ENCODE measurements at regions not wholly inside any gene's neighbourhood (a gene's known extent, or its start where the extent isn't known, plus 50 kb on each side); places are given as distances from the start of the nearest gene placed in this dataset.

DNA sequence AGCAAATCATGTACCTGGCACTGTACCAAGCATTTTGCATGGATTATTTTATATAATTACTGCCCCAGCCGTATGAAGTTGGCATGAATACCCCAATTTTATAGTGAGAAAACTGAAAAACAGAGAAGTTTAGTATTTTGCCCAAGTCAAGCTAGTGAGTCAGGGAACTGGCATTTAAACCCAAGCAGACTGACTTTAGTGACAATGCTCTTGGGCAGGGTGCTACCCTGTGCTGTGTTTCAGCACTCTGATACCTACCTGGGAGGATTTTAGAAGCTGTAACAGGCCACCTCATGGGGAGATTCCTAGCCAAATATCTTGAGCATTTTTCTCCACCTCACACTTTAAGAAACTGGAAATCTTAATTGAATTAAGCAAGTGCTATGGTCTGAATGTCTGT is 98.1 kb upstream of the MAX start:
- no peak overlapping the region for H3K27ac ChIP-seq (ENCODE audit: low read depth in 2 of 2, low read length in 2 of 2)
- H3K4me3 ChIP-seq (ENCODE audit: low read length in 2 of 2) = no peak overlapping the region
- H3K9me3 ChIP-seq (ENCODE audit: control insufficient read depth in 2 of 2, low read length in 2 of 2) = no peaks in the 10 kb centered on the region
- H3K27me3 ChIP-seq (ENCODE audit: control insufficient read depth in 2 of 2, insufficient read depth in 2 of 2, low read length in 2 of 2) = no peaks in the 10 kb centered on the region
- no peak overlapping the region for H3K9ac ChIP-seq (ENCODE audit: low read depth in 1 of 2, low read length in 2 of 2)
- peaks cover 0 to 5% of the 10 kb centered on the region in 2 donors for H3K4me1 ChIP-seq (ENCODE audit: control insufficient read depth in 2 of 2, insufficient read depth in 2 of 2, low read length in 2 of 2)
- H3K36me3 ChIP-seq (ENCODE audit: control insufficient read depth in 2 of 2, insufficient read depth in 2 of 2, low read length in 2 of 2) = no peaks in the 10 kb centered on the region

DNA sequence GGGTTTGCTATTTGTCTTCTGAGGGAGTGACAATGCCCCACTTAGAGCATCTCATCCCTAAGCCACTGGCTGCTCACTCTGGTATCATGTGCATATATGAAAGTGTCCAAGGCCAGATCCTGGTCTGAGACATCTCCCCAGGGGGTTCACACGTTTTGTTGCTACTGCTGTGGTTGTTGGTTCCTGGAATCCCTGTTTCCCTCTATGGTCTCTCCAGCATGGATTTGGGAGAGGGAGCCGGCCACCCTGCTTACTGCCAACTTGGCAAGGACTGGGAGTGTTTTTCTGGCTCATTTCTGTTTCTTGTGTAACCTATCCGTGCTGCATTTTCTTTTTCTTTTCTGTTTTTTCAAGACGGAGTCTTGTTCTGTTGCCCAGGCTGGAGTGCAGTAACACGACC is 101.3 kb upstream of the MAX start:
- Histone ChIP-seq H3K27me3 (ENCODE audit: control insufficient read depth in 2 of 2, insufficient read depth in 2 of 2, low read length in 2 of 2) (no peaks in the 10 kb centered on the region), H3K9ac (ENCODE audit: low read depth in 1 of 2, low read length in 2 of 2) (no peak overlapping the region), H3K27ac (ENCODE audit: low read depth in 2 of 2, low read length in 2 of 2) (no peak overlapping the region)

DNA sequence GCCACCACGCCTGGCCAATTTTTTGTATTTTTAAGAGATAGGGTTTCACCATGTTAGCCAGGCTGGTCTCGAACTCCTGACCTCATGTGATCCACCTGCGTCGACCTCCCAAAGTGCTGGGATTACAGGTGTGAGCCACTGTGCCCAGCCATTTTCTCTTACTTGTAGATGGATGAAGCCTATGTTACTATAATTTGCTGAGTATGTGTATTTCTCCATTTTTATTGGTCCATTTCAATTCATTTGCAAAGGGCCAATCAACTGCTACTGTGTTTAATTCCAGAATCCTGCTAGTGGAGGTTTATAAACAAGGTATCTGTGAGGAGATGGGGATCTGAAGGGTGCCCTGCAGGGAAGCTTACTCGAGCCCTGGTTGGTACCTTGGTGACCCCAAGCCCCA is 101.7 kb upstream of the MAX start:
- H3K9ac ChIP-seq (ENCODE audit: low read depth in 1 of 2, low read length in 2 of 2) = no peak overlapping the region
- no peaks in the 10 kb centered on the region for H3K36me3 ChIP-seq (ENCODE audit: control insufficient read depth in 2 of 2, insufficient read depth in 2 of 2, low read length in 2 of 2)
- no peaks in the 10 kb centered on the region for H3K27me3 ChIP-seq (ENCODE audit: control insufficient read depth in 2 of 2, insufficient read depth in 2 of 2, low read length in 2 of 2)
- no peak overlapping the region for H3K27ac ChIP-seq (ENCODE audit: low read depth in 2 of 2, low read length in 2 of 2)
- no peaks in the 10 kb centered on the region for H3K9me3 ChIP-seq (ENCODE audit: control insufficient read depth in 2 of 2, low read length in 2 of 2)
- no peak overlapping the region for H3K4me3 ChIP-seq (ENCODE audit: low read length in 2 of 2)
- H3K4me1 ChIP-seq (ENCODE audit: control insufficient read depth in 2 of 2, insufficient read depth in 2 of 2, low read length in 2 of 2) = peaks cover 0 to 9% of the 10 kb centered on the region in 2 donors

More for the DNA sequence above, 101.3 kb upstream of the MAX start:
- H3K36me3 ChIP-seq (ENCODE audit: control insufficient read depth in 2 of 2, insufficient read depth in 2 of 2, low read length in 2 of 2) = no peaks in the 10 kb centered on the region
- no peaks in the 10 kb centered on the region for H3K9me3 ChIP-seq (ENCODE audit: control insufficient read depth in 2 of 2, low read length in 2 of 2)
- no peak overlapping the region for H3K4me3 ChIP-seq (ENCODE audit: low read length in 2 of 2)
- H3K4me1 ChIP-seq (ENCODE audit: control insufficient read depth in 2 of 2, insufficient read depth in 2 of 2, low read length in 2 of 2) = peaks cover 0 to 9% of the 10 kb centered on the region in 2 donors

DNA sequence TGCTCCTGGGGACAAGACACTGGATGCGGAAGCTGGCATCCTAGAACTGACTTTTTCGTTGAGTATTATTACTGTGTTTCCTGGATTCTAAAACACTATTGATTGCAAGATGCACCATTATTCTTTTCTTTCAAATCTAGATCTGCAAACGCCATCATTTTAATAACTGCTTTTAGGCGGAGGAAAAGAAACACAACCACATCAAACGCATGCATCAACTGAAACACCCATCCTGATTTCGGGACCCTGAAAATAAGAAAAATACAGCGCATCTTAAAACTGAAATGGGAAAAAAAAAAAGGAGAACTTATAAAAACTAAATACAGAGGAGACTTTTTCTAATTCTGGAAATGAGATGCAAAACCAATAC is 103.7 kb upstream of the MAX start:
- Histone ChIP-seq H3K4me3 (ENCODE audit: low read length in 2 of 2) (no peak overlapping the region), H3K27me3 (ENCODE audit: control insufficient read depth in 2 of 2, insufficient read depth in 2 of 2, low read length in 2 of 2) (no peaks in the 10 kb centered on the region), H3K36me3 (ENCODE audit: control insufficient read depth in 2 of 2, insufficient read depth in 2 of 2, low read length in 2 of 2) (no peaks in the 10 kb centered on the region), H3K4me1 (ENCODE audit: control insufficient read depth in 2 of 2, insufficient read depth in 2 of 2, low read length in 2 of 2) (peaks cover 0 to 9% of the 10 kb centered on the region in 2 donors), H3K27ac (ENCODE audit: low read depth in 2 of 2, low read length in 2 of 2) (no peak overlapping the region), H3K9me3 (ENCODE audit: control insufficient read depth in 2 of 2, low read length in 2 of 2) (no peaks in the 10 kb centered on the region), H3K9ac (ENCODE audit: low read depth in 1 of 2, low read length in 2 of 2) (no peak overlapping the region)

DNA sequence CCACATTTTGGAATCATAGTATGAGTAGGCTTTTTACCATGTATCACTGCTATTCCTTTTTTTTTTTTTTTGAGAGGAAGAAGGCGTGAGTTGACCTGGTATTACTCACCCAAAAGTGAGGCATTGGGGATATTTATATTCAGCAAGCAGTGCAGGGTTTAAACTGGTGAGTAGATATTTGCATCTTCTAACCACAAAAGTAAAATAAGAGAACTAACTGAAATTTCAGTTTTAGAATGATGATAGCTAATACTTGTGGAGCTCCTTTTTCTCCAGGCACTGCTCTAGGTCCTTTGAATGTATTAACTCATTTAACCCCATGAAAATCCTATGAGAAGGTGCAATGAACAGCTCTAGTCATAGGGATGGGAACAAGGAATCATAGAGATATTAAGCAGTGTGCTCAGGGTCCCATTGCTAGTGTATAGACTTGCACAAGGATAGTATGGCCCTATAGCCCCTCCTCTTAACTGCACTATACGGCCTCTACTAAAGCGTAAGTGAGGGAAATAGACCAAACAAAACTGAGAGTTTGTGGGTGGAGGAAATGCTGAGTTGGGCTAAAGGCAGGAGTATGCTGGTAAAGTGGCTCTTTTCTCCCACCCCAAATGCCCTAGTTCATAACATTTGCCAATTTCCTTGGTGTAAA is 104.3 kb upstream of the MAX start:
- Histone ChIP-seq H3K36me3 (ENCODE audit: control insufficient read depth in 2 of 2, insufficient read depth in 2 of 2, low read length in 2 of 2) (no peaks in the 10 kb centered on the region), H3K4me3 (ENCODE audit: low read length in 2 of 2) (no peak overlapping the region), H3K27ac (ENCODE audit: low read depth in 2 of 2, low read length in 2 of 2) (no peak overlapping the region), H3K4me1 (ENCODE audit: control insufficient read depth in 2 of 2, insufficient read depth in 2 of 2, low read length in 2 of 2) (peaks cover 0 to 9% of the 10 kb centered on the region in 2 donors), H3K9me3 (ENCODE audit: control insufficient read depth in 2 of 2, low read length in 2 of 2) (no peaks in the 10 kb centered on the region), H3K27me3 (ENCODE audit: control insufficient read depth in 2 of 2, insufficient read depth in 2 of 2, low read length in 2 of 2) (no peaks in the 10 kb centered on the region), H3K9ac (ENCODE audit: low read depth in 1 of 2, low read length in 2 of 2) (no peak overlapping the region)

DNA sequence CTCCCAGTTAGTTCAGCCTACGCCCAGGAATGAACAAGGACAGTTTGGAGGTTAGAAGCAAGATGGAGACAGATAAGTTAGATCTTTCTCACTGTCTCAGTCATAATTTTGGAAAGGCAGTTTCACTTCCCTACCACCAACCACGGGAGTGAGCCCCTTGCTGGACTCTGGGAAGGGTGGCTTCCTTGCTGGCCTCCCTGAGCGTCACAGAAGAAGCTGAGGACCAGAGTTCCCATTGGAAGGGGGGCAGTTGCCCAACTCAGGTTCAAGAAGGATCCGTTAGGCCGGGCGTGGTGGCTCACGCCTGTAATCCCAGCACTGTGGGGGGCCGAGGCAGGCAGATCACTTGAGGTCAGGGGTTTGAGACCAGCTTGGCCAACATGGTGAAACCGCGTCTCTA is 106.2 kb upstream of the MAX start:
- Histone ChIP-seq H3K4me1 (ENCODE audit: control insufficient read depth in 2 of 2, insufficient read depth in 2 of 2, low read length in 2 of 2) (peaks cover 0 to 9% of the 10 kb centered on the region in 2 donors), H3K9me3 (ENCODE audit: control insufficient read depth in 2 of 2, low read length in 2 of 2) (no peaks in the 10 kb centered on the region), H3K4me3 (ENCODE audit: low read length in 2 of 2) (no peak overlapping the region), H3K9ac (ENCODE audit: low read depth in 1 of 2, low read length in 2 of 2) (no peak overlapping the region), H3K36me3 (ENCODE audit: control insufficient read depth in 2 of 2, insufficient read depth in 2 of 2, low read length in 2 of 2) (no peaks in the 10 kb centered on the region), H3K27ac (ENCODE audit: low read depth in 2 of 2, low read length in 2 of 2) (no peak overlapping the region), H3K27me3 (ENCODE audit: control insufficient read depth in 2 of 2, insufficient read depth in 2 of 2, low read length in 2 of 2) (no peaks in the 10 kb centered on the region)

DNA sequence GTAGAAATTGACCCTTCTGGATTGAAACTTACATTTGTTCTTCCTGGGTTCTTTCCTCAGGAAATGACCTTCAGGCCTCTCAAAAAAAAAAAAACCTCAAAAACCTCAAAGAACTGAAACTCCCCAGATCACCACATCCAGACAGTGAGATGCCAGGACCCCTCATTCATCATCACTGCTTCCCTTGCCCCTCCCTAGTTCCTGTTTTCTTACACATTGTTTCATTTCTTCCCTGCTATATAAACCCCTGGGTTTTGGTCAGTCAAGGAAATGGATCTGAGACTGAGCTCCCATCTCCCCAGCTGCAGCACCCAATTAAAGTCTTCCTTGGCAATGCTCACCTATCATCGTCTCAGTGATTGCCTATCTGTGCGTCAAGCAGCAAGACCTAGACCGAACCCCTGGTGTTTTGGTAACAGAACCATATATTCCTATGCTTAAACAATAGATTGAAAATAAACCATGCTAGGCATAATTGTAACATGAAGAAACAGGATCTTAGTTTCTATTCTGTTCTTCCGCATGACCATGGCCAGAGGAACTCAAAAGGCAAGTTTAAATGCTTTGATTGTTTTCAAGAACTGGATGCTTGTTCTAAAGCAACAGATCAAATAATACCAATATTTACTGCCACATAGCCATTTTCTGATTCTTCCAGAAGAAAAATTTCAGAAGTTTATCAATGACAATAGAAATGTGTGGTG is 108.0 kb upstream of the MAX start:
- no peaks in the 10 kb centered on the region for H3K9me3 ChIP-seq (ENCODE audit: control insufficient read depth in 2 of 2, low read length in 2 of 2)
- peaks cover 0 to 4% of the 10 kb centered on the region in 2 donors for H3K4me1 ChIP-seq (ENCODE audit: control insufficient read depth in 2 of 2, insufficient read depth in 2 of 2, low read length in 2 of 2)
- H3K27ac ChIP-seq (ENCODE audit: low read depth in 2 of 2, low read length in 2 of 2) = no peak overlapping the region
- H3K9ac ChIP-seq (ENCODE audit: low read depth in 1 of 2, low read length in 2 of 2) = no peak overlapping the region
- H3K36me3 ChIP-seq (ENCODE audit: control insufficient read depth in 2 of 2, insufficient read depth in 2 of 2, low read length in 2 of 2) = no peaks in the 10 kb centered on the region
- no peak overlapping the region for H3K4me3 ChIP-seq (ENCODE audit: low read length in 2 of 2)
- H3K27me3 ChIP-seq (ENCODE audit: control insufficient read depth in 2 of 2, insufficient read depth in 2 of 2, low read length in 2 of 2) = no peaks in the 10 kb centered on the region

DNA sequence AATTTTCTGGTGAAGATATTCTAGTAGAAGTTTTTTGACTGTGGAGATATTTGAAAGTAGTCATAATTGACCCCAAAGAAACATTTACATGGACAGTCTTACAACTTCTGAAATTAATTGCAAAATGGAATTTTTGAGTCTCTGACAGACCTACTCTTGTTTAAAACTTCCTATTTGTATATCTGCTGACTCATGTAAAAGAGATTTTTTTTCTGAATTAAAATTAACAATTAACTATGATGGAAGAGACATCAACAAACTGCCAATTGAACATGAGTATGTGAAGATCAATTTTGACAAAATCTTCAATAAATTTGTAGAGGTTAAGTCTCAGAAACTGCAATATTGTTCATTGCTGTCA is 108.5 kb upstream of the MAX start:
- Histone ChIP-seq H3K9me3 (ENCODE audit: control insufficient read depth in 2 of 2, low read length in 2 of 2) (no peaks in the 10 kb centered on the region), H3K27ac (ENCODE audit: low read depth in 2 of 2, low read length in 2 of 2) (no peak overlapping the region), H3K36me3 (ENCODE audit: control insufficient read depth in 2 of 2, insufficient read depth in 2 of 2, low read length in 2 of 2) (no peaks in the 10 kb centered on the region), H3K9ac (ENCODE audit: low read depth in 1 of 2, low read length in 2 of 2) (no peak overlapping the region), H3K4me1 (ENCODE audit: control insufficient read depth in 2 of 2, insufficient read depth in 2 of 2, low read length in 2 of 2) (peaks cover 0 to 1% of the 10 kb centered on the region in 2 donors), H3K4me3 (ENCODE audit: low read length in 2 of 2) (no peak overlapping the region), H3K27me3 (ENCODE audit: control insufficient read depth in 2 of 2, insufficient read depth in 2 of 2, low read length in 2 of 2) (no peaks in the 10 kb centered on the region)

DNA sequence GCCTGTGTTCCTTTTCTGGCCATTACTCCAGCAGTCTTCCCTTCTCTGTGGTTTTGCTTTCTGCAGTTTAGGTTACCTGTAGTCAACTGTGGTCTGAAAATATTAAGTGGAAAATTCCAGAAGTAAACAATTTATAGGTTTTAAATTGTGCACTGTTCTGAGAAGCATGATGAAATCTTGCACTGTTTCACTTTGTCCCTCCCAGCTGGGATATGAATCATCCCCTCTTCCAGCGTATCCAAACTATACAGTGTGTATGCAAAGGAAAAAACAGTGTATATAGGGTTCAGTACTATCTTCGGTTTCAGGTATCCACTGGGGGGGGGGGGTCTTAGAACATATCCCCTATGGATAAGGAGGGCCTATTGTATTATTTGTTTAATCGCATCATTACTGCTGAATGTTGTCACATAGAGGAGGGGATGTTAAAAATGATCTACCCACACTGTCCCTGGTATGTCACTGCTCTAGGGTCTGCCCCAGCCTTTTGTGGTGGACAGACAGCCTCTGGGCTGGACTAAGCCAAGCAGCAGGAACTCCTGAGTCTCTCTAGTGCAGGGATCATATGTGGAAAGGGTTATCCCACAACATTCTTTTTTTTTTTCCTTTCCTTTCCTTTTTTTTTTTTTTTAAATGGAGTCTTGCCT is 109.1 kb upstream of the MAX start:
- Histone ChIP-seq H3K27ac (ENCODE audit: low read depth in 2 of 2, low read length in 2 of 2) (no peak overlapping the region), H3K36me3 (ENCODE audit: control insufficient read depth in 2 of 2, insufficient read depth in 2 of 2, low read length in 2 of 2) (no peaks in the 10 kb centered on the region), H3K9ac (ENCODE audit: low read depth in 1 of 2, low read length in 2 of 2) (no peak overlapping the region), H3K4me1 (ENCODE audit: control insufficient read depth in 2 of 2, insufficient read depth in 2 of 2, low read length in 2 of 2) (no peaks in the 10 kb centered on the region), H3K4me3 (ENCODE audit: low read length in 2 of 2) (no peak overlapping the region), H3K9me3 (ENCODE audit: control insufficient read depth in 2 of 2, low read length in 2 of 2) (no peaks in the 10 kb centered on the region), H3K27me3 (ENCODE audit: control insufficient read depth in 2 of 2, insufficient read depth in 2 of 2, low read length in 2 of 2) (no peaks in the 10 kb centered on the region)

DNA sequence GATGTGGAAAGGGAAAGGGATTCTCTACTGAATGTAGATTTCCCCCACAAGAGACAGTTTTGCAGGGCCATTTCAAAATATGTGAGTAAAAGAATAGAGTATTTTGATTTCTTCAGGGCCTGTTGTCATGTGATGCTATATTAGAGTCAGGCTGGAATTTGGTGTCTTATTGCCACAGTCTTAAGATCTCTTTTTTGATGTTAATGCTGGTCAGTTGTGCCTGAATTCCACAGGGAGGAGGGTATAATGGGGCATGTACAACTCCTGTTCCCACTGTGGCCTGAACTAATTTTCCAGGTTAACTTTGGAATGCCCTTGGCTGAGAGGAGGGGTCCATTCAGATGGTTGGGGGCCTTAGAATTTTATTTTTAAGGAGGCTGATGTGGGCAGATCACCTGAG is 111.0 kb upstream of the MAX start:
- H3K27me3 ChIP-seq (ENCODE audit: control insufficient read depth in 2 of 2, insufficient read depth in 2 of 2, low read length in 2 of 2) = no peaks in the 10 kb centered on the region
- H3K4me3 ChIP-seq (ENCODE audit: low read length in 2 of 2) = no peak overlapping the region
- H3K9me3 ChIP-seq (ENCODE audit: control insufficient read depth in 2 of 2, low read length in 2 of 2) = no peaks in the 10 kb centered on the region
- H3K36me3 ChIP-seq (ENCODE audit: control insufficient read depth in 2 of 2, insufficient read depth in 2 of 2, low read length in 2 of 2) = no peaks in the 10 kb centered on the region
- H3K4me1 ChIP-seq (ENCODE audit: control insufficient read depth in 2 of 2, insufficient read depth in 2 of 2, low read length in 2 of 2) = no peaks in the 10 kb centered on the region
- H3K27ac ChIP-seq (ENCODE audit: low read depth in 2 of 2, low read length in 2 of 2) = no peak overlapping the region
- H3K9ac ChIP-seq (ENCODE audit: low read depth in 1 of 2, low read length in 2 of 2) = no peak overlapping the region
